Loucy (cell line): ENCODE measurements at regions not wholly inside any gene's neighbourhood (a gene's known extent, or its start where the extent isn't known, plus 50 kb on each side); places are given as distances from the start of the nearest gene placed in this dataset.

ENCODE experiments used
- CTCF ChIP-seq: fragments of 200-600 bp; sonication (generic); conservative IDR thresholded peaks from 2 replicates; pipeline ENCODE4 v1.5.1; 2014; ENCODE audit warnings: mild to moderate bottlenecking, antibody characterized with exemption, low read length
- EZH2phosphoT487 ChIP-seq: fragments of 200-600 bp; IDR thresholded peaks from 2 replicates; pipeline ENCODE4 v1.6.1; 2018; ENCODE audit warnings: antibody characterized with exemption, mild to moderate bottlenecking, moderate library complexity, borderline replicate concordance

GRCh38 chr17:77418609-77419008 lies 277.8 kb downstream of the SEC14L1 start:
- no peak for TF ChIP-seq CTCF
- TF ChIP-seq EZH2phosphoT487 = no peak
